ENCODE measurements at regions not wholly inside any gene's neighbourhood (a gene's known extent, or its start where the extent isn't known, plus 50 kb on each side); places are given as distances from the start of the nearest gene placed in this dataset.

DNA sequence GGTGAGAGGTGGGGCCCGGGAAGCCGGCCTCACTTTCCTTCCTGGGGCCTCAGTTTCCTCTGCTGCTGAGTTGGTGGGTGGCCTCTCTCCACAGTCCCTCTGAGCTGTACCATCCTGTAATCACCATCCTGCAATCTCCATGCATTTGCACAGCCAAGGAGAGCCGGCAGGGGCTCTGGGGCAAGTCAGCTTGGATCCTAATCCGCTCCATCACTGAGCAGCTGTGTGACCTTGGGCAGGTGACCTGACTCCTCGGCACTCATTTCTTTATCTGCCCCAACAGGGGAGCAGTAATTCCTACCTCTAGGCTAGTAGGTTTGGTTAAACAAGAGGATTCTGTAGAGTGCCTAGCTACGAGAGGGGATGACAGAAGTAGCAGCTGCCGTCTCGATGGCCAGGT is 88.2 kb upstream of the ZNF618 start:
- DNase-seq (ENCODE audit: low read depth) = no peak

DNA sequence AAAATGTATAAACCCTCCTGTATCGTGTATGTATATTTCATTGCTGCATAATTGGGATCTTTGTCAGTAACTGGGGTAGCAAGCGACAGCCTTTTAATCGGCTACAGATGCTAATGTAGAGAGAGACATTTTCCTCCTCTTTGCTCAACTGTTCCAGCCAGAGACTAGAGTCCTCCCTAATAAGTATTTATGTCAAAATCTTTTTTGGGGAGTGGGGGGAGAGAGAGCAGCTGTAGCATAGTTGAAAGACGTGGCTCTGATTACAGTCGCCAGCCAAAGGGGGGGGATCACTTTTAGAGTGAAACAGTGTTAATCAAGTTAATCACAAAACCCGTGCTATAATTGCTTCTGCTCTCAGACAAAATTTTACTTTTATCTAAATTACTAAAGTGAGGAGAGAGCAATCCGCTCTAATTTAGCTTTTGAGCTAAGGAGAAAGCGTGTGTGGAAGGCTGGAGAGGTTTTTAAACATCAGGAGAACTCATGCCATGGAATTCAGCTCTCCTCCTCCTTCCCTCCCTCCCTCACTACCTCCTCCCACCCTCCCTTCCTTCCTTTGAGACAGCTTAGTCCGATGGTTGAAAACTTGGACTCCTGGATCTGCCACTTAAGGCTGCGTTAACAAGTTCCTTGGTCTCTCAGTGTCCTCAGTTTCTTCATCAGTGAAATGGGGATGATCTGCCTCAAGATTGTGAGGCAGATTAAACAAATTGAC is 87.3 kb upstream of the ZNF618 start:
- DNase-seq (ENCODE audit: low read depth) = no peak

DNA sequence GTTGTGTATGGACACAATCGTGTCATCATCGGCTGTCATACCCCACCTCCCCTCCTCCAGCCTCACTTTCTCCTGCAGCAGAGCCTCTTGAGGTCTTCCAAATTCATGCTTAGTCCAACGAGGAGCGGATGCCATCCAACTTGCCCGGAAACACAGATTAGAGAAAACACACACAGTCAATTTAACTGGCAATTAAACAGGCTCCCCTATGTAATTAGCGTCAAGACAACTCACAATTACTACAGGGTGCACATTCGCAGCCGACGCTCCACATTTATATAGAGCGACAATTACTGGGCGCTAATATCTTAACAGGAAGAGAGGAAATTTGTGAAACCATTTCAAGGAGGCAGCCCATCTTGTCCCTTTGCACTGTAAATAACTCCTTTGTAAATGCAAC is 86.0 kb upstream of the ZNF618 start:
- DNase-seq (ENCODE audit: low read depth) = no peak

DNA sequence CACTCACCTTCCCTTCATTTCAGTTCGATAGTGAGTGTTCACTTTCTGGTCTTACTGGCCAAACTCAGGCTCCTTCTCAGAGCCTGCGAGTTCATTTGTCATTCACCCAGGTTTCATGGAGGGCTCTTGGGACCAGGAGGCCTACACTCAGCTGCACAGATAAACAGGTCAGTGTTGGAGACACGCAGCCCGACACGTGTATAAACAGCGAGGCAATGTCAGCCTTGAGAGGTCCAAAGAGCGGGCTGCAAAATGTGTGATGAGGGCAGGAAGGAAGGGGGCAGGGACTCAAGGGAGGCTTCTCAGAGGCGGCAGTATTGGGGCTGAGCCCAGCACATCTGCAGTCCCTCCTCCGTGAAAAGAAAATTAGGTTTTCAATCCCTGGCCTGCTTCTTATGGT is 82.6 kb upstream of the ZNF618 start:
- no peak for DNase-seq (ENCODE audit: low read depth)

DNA sequence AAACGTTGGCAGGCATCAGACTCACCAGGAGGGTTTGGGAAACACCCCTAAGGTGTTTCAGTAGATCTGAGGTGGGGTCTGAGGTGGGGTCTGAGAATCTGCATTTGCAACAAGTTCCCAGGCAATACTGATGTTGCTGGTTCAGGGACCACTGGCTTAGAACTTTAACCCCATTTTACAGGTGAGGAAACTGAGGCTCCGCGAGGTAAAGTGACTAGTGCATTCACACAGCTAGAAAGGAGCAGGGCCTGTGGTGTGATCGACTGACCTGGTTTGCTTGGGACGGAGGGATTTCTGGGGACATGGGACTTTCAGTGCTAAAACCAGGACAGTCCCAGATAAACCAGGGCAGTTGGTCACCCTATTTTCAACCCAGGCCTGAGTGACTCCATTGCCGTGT is 81.4 kb upstream of the ZNF618 start:
- DNase-seq (ENCODE audit: low read depth) = no peak

DNA sequence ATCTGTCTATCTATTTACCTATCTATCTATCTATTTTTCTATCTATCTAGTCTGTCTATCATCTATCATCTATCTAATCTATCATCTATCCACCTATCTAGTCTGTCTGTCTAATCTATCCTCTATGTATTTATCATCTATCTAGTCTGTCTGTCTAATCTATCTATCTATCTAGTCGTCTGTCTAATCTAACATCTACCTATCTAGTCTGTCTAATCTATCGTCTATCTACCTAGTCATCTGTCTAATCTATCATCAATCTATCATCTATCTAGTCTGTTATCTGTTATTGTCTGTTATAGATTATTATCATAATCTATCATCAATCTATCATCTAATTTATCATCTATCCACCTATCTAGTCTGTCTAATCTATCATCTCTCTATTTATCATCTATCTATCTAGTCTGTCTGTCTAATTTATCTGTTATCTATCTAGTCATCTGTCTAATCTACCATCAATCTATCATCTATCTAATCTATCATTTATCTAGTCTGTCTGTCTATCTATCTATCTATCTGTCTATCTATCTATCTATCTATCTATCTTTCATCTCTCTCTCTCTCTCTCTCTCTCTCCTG is 80.2 kb upstream of the ZNF618 start:
- DNase-seq (ENCODE audit: low read depth) = no peak

DNA sequence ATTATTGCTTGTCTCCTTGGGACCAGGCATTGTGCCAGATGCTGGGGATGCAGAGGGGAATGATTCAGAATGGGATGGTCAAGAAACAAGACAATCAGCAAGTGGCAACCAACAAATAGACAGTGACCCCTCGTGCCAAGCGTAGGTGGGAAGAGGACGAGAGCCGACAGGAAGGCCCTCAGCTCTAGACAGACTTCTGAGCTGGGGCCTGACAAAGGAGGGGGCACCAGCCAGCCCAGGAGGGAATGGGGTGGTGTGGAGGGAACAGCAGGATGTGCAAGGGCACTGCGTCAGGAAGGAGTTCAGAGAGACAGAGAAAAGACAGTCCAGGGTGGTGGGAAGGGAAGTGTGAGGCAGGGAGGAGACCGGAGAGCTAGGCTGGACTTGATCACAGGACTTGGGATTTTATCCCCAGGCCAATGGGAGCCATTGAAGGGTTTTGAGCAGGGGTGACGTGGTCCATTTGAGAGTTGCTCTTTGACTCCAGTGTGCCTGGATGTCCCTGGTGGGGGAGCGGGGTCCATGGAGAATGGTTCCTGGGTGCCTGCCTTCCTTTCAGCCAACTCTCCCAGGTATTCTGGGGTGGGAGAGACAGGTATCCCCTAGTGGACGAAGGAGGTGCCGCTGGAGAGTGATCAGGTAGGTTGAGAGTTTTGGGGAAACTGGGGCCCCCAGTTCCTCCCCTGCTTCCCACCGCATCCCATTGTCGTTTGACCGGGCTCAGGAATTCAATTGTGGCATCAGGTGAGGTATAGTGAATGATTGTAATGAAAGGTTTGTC is 79.3 kb upstream of the ZNF618 start:
- no peak for DNase-seq (ENCODE audit: low read depth)

DNA sequence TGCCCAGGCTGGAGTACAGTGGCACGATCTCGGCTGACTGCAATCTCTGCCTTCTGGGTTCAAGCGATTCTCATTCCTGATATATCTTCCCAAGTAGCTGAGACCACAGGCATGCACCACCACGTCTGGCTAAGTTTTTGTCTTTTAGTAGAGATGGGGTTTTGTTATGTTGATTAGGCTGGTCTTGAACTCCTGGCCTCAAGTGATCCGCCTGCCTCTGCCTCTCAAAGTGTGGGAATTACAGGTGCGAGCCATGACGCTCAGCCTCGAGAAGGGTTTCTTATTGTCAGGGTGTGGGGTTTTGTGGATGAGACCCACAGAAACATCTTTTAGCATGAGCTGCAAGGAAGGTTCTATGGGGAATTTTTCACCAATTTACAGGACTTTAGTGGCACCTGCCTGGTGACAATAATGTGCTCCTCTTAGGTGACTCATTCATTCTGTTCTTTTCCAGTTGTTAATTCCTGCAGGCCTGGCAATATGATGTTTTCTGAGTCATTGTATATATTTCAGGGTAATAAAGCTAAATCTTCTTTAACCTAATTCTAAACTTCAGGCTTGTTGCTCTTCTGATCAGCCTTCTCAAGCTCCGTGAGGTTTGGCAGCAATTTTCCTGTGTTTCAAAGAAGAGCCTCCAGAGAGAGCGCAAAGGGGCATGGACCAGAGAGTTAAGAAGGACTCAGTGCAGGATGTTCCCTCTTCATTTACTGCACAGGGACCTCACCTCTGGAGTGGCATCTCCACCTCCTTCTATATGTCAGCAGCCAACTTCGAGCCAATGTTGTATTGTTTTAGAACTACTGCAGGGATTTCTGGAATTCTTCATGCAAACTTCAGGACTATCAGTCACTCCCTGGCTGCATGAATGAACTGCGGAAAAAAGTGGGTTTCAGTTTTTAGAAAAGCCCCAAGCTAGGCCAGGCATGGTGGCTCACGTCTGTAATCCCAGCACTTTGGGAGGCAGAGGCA is 77.8 kb upstream of the ZNF618 start:
- DNase-seq (ENCODE audit: low read depth) = no peak

DNA sequence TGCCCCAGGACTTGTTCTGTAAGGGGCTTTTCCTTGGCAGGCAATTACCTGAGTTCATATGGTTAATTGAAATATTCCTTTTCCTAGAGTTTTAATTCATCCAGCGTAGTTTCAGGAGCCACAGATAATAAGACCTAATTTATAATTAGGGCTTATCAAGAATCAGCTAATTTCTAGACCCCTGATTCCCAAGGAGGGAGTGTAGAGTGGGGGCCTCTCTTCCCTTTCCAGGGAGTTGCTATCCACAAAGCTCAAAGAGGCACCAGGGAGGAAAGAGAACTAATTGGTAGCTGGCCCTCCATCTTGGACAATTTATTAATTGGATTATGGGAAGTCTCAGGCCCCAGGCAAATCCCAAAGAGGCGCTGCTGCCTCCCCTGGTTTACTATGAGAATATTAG is 75.8 kb upstream of the ZNF618 start:
- no peak for DNase-seq (ENCODE audit: low read depth)

DNA sequence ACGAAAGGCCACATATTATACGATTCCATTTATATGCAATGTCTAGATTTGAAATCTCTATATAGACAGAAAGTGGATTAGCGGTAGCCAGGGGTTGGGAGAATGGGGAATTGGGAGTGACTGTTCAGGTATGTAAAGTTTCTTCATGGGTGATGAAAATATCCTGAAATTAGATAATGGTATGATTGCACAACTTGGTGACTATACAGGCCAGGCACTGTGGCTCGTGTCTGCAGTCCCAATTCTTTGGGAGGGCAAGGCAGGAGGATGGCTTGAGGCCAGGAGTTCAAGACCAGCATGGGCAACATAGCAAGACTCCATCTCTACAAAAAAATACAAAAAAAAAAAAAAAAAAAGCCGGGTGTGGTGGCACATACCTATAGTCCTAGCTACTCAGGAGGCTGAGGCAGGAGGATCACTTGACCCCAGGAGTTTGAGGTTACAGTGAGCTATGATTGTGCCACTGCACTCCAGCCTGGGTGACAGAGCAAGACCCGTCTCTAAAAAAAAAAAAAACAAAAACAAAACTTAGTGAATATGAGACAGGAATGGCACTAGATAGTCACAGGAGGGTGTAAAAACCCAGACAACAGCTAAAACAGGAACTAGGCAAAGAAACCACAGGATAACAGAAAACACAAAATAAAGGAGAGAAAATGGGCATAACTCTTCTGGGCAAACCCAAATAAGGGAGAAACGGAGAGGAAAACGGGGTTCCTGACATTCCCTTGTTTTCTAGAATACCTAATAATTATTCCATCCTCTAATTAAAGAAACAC is 72.1 kb upstream of the ZNF618 start:
- no peak for DNase-seq (ENCODE audit: low read depth)

DNA sequence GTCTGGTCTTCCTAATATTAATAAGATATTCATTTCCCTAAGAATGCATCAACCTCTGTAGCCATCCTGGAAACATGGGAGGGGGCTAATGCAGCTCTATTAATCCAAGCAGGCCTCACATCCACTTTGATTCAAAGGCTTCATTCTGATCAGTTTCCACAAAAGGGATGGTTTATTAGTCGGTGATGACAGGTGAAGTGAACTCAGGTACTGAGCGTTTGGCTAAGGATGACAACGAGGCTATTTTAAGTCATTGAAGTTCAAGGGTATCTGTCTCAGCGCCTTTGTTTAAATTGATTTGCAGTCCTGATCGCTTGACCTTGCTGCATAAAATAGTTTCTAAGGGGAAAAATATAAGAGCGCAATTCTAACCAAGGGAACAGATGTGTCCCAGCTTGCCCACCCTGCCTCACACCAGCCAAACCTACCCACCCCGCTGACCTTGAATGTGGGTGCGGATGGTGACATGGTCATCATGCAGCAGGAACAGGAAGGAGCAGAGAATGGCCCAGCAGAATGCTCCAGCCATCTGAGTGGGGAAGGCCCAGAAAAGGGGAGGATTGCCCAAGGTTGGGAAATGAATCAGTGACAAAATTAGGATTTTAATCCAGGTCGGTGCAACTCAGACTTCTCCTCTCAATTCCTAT is 70.5 kb upstream of the ZNF618 start:
- no peak for DNase-seq (ENCODE audit: low read depth)

DNA sequence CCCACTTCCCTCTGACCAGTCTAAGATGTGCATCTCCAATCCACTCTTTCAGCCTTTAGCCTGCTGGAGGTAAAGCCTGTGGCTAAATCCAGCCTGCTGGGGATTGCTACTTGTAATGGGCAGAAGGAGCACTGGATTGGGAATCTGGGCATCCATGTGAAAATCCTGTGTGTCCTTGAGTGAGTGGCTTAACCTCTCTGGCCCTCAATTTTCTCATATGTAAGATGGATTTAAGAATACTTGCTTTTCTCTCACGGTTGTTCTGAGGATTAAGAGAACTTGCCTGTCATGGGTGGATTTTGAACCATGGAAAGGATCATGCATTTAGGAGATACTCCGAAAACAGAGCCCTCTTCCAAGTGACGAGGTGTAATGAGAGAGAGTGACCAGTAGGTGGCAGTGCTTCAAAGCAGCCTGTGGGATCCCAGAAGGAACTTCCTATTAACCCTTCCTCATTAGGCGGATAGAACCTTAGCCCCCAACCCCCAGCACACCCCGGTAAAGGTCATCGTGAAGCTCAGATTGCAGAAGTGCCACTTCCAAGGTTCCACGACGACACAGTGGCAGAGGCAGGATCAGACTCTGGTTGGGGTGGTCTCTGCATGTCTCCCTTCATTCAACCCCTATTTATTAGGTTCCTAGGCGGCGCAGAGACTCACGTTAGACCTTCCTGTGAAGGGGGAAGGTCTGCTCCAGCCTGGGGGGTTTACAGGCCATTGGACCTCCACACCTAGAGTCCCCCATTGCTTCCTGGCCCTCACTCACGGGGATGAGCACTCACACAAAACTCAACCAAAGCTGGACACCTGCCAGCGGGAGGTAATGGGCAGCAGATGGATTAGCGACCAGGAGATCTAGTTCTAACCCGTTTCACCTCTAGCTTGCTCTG is 68.7 kb upstream of the ZNF618 start:
- peak; percentile 33 for DNase-seq (ENCODE audit: low read depth)

DNA sequence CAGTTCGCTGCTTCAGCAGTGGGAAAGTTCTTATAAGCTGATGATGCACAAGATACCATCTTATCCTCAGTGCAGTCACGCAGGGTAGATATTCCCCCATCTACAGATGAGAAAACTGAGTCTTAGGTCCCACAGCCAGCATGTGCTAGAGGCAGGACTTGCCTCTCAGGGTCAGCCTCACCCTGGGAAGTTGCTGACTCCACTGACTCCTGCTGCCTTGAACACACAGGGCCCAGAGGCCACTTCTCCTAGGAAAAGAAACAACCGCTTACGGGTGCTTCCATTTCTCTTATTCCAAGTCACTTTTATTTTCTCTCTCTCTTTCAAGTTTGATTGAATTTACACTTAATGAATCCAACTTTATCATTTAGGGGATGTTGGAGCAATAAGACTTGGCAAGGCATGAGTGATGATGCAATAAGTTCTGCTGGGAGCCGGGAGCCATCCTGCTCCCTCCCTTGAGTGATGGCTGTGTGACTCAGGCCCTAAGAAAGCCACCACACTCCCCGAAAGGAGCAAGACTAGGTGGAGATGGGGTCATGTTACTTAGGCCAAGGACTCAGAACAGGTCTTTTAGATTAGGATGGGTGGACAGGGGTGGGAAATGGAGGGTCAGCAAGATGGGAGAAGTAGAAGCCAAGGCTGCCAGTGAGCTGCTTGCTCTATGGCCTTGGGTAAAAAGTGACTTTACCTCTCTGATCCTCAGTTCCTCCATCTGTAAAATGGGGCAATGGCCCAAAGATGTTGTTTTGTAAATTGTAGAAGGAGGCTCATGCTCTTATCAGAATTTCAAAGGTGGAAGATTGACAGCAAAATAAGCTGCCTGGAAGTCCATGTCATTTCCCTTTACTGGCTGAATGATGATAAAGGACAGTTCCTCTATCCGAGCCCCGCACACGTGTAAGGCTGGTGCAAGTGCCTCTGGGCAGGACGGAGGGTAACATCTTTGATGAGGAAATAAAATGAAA is 67.4 kb upstream of the ZNF618 start:
- DNase-seq (ENCODE audit: low read depth) = peak; percentile 78

DNA sequence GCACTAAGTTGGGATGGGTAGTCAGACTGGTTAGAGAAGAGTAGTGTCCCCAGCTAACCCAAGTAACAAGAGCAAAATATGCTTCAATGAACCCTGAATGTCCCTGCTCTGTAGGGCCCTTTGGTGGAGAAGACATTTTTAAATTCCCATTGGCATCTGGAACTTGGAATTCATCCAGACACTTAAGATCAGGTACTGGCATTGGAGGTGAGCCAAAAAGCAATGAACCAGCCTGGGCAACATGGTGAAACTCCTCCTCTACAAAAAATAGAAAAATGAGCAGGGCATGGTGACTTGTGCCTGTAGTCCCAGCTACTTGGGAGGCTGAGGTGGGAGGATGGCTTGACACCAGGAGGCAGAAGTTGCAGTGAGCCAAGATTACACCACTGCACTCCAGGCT is 58.9 kb upstream of the ZNF618 start:
- no peak for DNase-seq (ENCODE audit: low read depth)

DNA sequence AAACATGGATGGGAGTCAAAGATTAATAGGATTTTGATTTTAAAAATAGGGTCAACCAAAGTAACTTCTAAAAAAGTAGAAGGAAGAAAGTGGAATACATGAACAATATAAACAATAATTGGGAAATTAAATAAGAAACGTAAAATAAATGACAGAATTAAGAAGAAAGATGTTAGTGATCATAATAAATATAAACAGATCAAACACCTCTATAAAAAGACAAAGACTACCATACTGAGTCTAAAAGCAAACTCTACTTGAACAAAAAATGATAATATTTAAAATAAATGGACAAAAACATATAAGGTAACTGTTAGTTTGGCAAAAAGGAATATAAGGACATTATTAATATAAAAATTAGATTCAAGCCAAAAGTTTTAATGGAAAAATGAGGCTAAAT is 57.7 kb upstream of the ZNF618 start:
- DNase-seq (ENCODE audit: low read depth) = no peak

DNA sequence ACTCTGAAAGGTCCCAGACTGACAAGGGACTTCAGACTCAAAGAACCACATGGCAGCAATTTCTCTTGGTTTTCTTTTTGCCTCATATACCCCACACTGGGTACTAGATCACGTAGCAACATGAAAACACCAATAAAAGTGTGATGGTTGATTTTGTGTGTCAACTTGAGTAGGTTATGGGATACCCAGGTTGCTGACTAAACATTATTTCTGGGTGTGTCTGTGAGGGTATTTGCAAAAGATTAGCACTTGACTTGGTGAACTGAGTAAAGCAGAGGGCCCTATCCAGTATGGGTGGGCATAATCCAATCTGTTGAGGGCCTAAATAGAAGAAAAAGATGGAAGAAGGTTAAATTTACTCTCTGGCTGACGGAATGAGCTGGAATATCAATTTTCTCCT is 53.8 kb upstream of the ZNF618 start:
- DNase-seq (ENCODE audit: low read depth) = no peak

DNA sequence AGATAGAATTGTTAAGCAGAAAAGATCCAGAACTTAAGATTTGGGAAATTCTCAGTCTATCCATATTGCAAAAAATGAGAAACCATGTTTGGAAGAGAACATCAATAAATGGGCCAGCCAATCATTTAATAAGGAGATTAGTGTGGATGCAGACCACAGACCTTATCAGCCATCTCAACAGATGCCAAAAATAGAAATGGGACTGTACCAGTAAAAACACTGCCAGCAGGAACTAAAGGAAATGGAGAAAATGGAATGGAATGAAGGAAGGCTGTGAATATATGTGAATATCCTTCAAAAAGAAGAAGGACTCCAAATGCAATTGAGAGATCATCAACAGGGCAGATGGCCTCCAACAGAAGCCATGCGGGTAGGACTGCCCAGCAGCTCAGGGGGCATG is 52.7 kb upstream of the ZNF618 start:
- DNase-seq (ENCODE audit: low read depth) = no peak
